ENCODE measurements at regions not wholly inside any gene's neighbourhood (a gene's known extent, or its start where the extent isn't known, plus 50 kb on each side); places are given as distances from the start of the nearest gene placed in this dataset.

DNA sequence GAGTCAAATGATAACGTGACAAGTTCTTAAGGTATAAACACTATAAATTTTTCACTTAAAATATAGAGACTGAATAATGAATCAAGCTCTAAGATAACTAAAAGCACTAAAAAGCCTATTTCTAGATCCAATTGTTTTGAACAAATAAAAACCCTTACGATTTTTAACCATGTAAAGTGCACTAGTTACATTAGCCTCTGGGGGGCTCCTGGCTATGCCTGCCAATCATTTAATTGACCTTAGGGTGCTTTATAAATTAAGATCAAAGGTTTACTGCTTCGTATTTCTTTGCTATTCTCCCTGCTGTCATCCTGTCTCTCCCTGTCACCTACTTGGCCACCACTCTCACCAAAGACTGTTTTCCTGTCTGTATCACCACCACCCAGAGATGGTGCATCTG, 133.4 kb downstream of the ESM1 start:
- H3K4me3 Mint-ChIP-seq = no peak overlapping the region
- H3K27ac Mint-ChIP-seq = no peak overlapping the region
- H3K27me3 Mint-ChIP-seq (ENCODE audit: low read depth) = peaks cover 24% of the 10 kb centered on the region
- no peak for DNase-seq (ENCODE audit: low spot score)
- no peaks in the 10 kb centered on the region for H3K4me1 Mint-ChIP-seq (ENCODE audit: low read depth)
- H3K9me3 Mint-ChIP-seq = peaks cover 2% of the 10 kb centered on the region
- no peaks in the 10 kb centered on the region for H3K36me3 Mint-ChIP-seq (ENCODE audit: low read depth)

DNA sequence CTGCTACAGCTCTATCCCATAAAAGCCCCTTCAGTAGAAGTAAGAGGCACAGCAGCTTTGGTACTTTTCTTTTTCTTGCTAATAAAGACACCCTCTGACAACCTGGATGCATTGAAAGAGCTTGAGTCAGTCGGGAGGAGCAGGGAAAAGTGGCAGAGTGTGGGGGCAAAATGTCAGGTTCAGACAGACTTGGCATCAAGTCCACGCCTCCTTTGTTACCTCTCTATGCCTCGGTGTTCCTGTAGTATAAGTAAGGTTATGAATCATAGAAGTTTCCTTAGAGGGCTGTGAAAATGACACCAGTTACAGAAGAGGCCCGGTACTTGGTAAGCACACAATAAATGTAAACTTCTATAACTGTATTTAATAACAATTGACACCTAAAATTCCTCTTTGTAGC, 133.9 kb downstream of the ESM1 start:
- Mint-ChIP-seq H3K4me1 (ENCODE audit: low read depth) (no peaks in the 10 kb centered on the region), H3K27ac (no peak overlapping the region), H3K4me3 (no peak overlapping the region), H3K9me3 (no peaks in the 10 kb centered on the region), H3K27me3 (ENCODE audit: low read depth) (peaks cover 24% of the 10 kb centered on the region), H3K36me3 (ENCODE audit: low read depth) (no peaks in the 10 kb centered on the region)
- no peak for DNase-seq (ENCODE audit: low spot score)

DNA sequence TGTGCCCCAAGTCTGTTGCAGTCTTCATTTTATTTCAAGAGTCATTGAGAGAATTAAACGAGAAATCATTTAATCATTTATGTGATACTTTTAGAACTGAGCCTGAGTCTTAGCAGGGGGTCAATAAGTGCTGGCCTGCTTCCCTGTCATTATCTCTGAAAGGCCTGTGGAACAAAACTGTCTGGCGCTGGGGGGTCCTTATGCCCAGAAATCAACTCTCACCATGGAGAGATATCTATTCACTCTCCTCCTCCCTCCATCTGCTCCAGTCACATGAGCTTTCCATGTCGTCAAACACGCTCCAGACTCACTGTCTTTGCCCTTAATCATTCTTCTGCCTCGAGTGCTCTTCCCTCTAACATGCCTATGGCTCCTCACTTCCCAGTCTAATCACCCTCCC, 136.8 kb downstream of the ESM1 start:
- no peaks in the 10 kb centered on the region for H3K36me3 Mint-ChIP-seq (ENCODE audit: low read depth)
- no peak for DNase-seq (ENCODE audit: low spot score)
- peaks cover 27% of the 10 kb centered on the region for H3K27me3 Mint-ChIP-seq (ENCODE audit: low read depth)
- no peak overlapping the region for H3K27ac Mint-ChIP-seq
- H3K4me3 Mint-ChIP-seq = no peak overlapping the region
- no peaks in the 10 kb centered on the region for H3K9me3 Mint-ChIP-seq
- peaks cover 8% of the 10 kb centered on the region for H3K4me1 Mint-ChIP-seq (ENCODE audit: low read depth)

DNA sequence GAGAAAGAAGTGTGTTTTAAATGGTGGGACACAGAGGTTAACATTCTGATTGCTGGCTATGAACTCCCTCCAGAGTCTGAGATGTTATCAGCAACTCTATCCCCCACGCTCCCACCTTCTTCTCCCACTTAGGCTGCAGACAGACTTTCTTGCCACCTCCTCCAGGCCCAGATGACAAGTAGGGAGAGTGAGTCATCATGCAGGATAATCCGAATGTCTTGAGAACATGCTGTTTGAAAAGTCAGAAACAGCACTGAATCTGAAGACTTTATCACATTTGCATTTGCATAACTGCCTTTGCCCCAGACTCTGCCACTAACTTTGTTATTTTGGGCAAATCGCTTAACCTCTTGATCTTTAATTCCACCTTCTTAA, 139.8 kb downstream of the ESM1 start:
- H3K27me3 Mint-ChIP-seq (ENCODE audit: low read depth) = peaks cover 18% of the 10 kb centered on the region
- H3K4me1 Mint-ChIP-seq (ENCODE audit: low read depth) = peaks cover 11% of the 10 kb centered on the region
- no peaks in the 10 kb centered on the region for H3K36me3 Mint-ChIP-seq (ENCODE audit: low read depth)
- no peak for DNase-seq (ENCODE audit: low spot score)
- no peak overlapping the region for H3K27ac Mint-ChIP-seq
- no peak overlapping the region for H3K4me3 Mint-ChIP-seq
- no peaks in the 10 kb centered on the region for H3K9me3 Mint-ChIP-seq

DNA sequence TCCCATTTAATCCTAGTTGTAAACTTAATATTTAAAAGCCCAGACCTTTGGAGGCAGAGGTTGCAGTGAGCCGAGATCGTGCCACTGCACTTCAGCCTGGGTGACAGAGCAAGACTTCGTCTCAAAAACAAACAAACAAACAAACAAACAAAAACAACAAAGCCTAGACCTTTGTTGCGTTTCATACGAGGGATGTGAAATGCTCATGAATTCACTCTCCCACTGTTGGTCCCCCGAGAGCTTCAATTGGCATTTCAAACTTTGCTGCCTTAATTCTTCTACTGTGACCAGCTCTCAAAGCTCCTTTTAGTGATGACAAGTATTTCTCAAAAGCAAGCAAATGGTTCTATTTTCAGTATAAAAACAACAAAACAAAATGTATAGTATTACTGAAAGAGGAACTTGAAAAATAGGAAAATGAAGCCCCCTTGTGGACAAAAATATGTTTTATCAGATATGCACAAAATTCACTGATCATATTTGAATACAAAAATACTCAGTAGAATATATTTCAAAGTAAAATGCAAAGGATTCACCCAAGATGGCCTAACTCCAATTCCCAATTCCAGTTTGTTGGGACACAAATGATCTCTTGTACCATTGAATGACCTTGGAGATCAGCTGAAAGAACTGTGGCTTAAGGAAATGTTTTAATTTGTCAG, 140.4 kb downstream of the ESM1 start:
- no peaks in the 10 kb centered on the region for H3K9me3 Mint-ChIP-seq
- DNase-seq (ENCODE audit: low spot score) = no peak
- peaks cover 14% of the 10 kb centered on the region for H3K27me3 Mint-ChIP-seq (ENCODE audit: low read depth)
- no peaks in the 10 kb centered on the region for H3K36me3 Mint-ChIP-seq (ENCODE audit: low read depth)
- peak overlapping the region; percentile 21 for H3K4me3 Mint-ChIP-seq
- peaks cover 11% of the 10 kb centered on the region for H3K4me1 Mint-ChIP-seq (ENCODE audit: low read depth)
- H3K27ac Mint-ChIP-seq = no peak overlapping the region

DNA sequence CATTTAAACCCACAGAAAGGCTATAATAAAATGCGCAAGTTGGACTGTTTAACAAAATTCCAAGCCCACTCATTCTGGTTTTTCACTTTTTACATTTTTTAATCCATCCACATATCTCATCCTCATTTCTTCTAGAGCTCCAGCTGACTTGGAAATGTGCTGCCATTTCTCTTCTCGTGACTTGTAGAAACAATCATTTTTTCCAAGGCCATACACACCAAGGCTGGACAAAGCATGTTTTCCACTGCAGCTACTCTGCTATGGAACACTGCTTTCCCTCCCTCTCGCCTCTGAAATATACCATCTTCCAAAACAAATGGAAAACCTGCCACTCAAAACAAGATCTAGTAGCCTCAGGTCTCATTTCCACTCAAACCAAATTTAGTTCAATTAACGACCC, 141.1 kb downstream of the ESM1 start:
- DNase-seq (ENCODE audit: low spot score) = no peak
- H3K4me1 Mint-ChIP-seq (ENCODE audit: low read depth) = peaks cover 13% of the 10 kb centered on the region
- H3K36me3 Mint-ChIP-seq (ENCODE audit: low read depth) = no peaks in the 10 kb centered on the region
- no peaks in the 10 kb centered on the region for H3K9me3 Mint-ChIP-seq
- no peak overlapping the region for H3K4me3 Mint-ChIP-seq
- peaks cover 14% of the 10 kb centered on the region for H3K27me3 Mint-ChIP-seq (ENCODE audit: low read depth)
- no peak overlapping the region for H3K27ac Mint-ChIP-seq

DNA sequence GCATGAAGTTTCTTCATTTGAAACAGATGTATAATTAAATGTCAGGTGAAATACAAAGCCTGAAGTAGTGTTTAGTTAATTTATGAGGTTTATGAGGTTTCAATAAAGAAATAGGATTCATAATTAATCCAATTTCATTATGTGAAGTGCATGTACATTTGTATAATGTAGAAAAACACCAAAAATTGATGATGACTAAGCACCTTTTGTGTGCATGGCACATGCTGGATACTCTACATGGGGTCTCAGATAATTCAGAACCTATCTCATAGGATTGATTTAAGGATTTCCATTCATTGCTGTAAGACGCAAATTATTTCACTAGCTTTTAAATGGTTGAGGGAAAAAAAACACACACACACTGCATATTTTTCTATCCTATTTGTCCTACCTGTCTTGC, 143.9 kb downstream of the ESM1 start:
- DNase-seq (ENCODE audit: low spot score) = no peak
- no peaks in the 10 kb centered on the region for H3K36me3 Mint-ChIP-seq (ENCODE audit: low read depth)
- H3K4me3 Mint-ChIP-seq = no peak overlapping the region
- H3K9me3 Mint-ChIP-seq = no peaks in the 10 kb centered on the region
- peaks cover 13% of the 10 kb centered on the region for H3K4me1 Mint-ChIP-seq (ENCODE audit: low read depth)
- peaks cover 22% of the 10 kb centered on the region for H3K27me3 Mint-ChIP-seq (ENCODE audit: low read depth)
- H3K27ac Mint-ChIP-seq = no peak overlapping the region

DNA sequence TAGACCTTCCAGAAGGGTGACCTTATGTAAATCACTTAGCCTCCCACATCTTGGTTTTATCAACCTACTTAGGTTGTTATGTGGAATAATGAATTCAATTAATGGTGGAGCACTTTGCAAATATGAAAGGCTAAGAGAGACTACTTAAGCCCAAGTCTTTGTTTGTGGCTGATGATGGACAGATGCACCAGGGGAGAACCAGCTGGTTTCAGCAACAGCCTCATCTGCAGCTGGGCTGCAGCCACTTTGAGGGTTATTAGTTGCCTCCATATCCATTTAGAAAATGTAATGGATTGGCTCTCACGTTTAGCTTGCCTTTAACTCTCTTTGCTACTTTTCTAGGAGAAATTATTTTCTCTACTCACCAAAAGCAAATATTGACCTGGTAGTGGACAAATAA, 146.6 kb downstream of the ESM1 start:
- Mint-ChIP-seq H3K9me3 (no peaks in the 10 kb centered on the region), H3K27me3 (ENCODE audit: low read depth) (peaks cover 15% of the 10 kb centered on the region), H3K4me1 (ENCODE audit: low read depth) (peaks cover 8% of the 10 kb centered on the region), H3K4me3 (no peak overlapping the region), H3K36me3 (ENCODE audit: low read depth) (no peaks in the 10 kb centered on the region), H3K27ac (no peak overlapping the region)
- DNase-seq (ENCODE audit: low spot score) = no peak

DNA sequence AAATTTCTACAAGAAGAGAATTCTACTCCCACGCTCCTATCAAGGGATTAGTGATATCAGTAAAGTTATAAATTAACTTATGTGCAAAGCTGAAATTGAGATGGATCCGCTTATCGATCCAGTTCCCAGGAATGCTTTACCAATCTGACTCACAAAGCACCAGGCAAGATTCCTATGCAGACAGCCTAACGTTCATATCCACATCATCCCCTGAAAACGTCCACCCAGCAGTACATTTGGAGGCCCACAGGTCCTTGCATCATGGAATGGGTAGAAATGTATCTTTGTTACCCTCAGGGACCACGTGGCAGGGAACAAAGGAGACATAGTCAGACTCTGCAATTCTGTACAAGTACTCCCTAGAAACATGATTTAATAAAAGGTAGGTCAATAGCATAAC, 147.4 kb downstream of the ESM1 start:
- no peak for DNase-seq (ENCODE audit: low spot score)
- H3K4me1 Mint-ChIP-seq (ENCODE audit: low read depth) = peaks cover 9% of the 10 kb centered on the region
- peaks cover 15% of the 10 kb centered on the region for H3K27me3 Mint-ChIP-seq (ENCODE audit: low read depth)
- H3K27ac Mint-ChIP-seq = no peak overlapping the region
- H3K9me3 Mint-ChIP-seq = no peaks in the 10 kb centered on the region
- H3K4me3 Mint-ChIP-seq = no peak overlapping the region
- H3K36me3 Mint-ChIP-seq (ENCODE audit: low read depth) = no peaks in the 10 kb centered on the region

DNA sequence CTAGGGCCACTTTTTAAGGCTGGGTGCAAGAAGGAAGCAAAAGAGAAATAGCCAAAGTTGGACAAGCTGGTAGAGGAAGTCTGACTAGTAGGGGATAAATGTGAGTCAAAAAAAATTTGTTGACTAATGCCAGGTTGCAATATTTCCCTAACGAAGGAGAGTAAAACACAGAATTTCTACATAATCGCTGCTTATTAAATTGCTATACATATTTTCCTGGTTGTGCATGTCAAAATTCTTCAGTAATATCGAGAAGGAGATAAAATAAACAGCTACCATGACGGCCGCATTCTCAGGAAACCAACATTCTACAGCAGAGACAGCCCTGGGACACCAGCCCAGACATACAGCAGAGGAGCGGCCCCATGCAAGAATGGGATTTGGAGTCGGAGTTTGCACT, 148.3 kb downstream of the ESM1 start:
- peaks cover 6% of the 10 kb centered on the region for H3K4me1 Mint-ChIP-seq (ENCODE audit: low read depth)
- no peak overlapping the region for H3K27ac Mint-ChIP-seq
- DNase-seq (ENCODE audit: low spot score) = no peak
- H3K36me3 Mint-ChIP-seq (ENCODE audit: low read depth) = no peaks in the 10 kb centered on the region
- no peaks in the 10 kb centered on the region for H3K9me3 Mint-ChIP-seq
- peaks cover 15% of the 10 kb centered on the region for H3K27me3 Mint-ChIP-seq (ENCODE audit: low read depth)
- no peak overlapping the region for H3K4me3 Mint-ChIP-seq

DNA sequence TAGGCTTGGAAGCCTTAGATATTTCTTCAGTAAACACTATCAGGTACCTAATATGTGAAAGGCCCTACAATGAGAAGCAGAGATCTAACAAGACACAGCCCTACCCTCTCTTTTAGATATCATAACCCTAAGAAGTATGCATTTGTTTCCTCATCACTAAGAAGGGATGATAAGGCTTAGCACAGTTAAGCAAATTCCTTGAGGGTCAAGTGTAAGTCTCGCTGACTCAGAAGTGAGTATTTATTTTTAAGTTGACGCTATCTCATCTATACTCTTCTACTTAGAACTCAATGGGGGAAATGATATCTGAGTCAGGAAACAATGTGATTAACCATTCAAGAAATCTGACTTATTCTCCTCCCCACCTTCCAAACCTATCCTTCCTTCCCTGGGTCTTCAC, 149.7 kb downstream of the ESM1 start:
- Mint-ChIP-seq H3K4me1 (ENCODE audit: low read depth) (peaks cover 8% of the 10 kb centered on the region), H3K4me3 (no peak overlapping the region)
- DNase-seq (ENCODE audit: low spot score) = no peak

DNA sequence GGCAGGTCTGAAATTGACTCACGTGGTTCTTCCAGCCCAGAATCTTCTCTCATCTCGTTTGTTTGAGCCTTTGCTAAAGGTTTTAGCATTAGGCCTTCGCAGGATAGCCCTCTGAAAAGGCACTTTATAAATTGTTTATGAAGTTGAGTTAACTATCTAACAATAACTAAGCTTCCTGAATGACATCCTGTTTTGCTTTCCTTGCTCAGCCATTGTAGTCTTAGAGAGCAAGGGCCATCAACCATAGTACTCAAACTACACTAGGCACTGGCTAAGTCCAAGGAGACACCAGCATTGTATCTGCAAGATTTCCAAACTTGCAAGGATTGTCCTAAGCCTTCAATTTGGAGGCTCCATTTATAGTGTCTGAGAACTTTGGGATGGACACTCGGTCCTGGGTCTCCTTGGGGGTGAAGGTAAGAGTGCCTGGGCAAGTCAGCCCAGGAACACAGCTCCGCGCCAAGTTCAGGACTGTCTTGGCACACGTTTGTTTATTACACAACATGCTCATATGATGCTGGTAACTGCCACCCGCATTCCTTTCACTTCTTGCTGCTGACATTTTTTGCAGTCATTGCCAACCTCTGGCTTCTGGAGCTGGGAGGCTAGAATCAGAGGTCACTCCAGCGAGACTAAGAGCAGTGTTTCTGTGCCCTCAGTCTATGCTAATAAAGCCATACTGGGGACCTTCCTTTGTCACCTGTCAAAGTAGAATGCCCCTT, 151.1 kb downstream of the ESM1 start:
- Mint-ChIP-seq H3K27me3 (ENCODE audit: low read depth) (peaks cover 32% of the 10 kb centered on the region), H3K36me3 (ENCODE audit: low read depth) (no peaks in the 10 kb centered on the region), H3K4me1 (ENCODE audit: low read depth) (peaks cover 6% of the 10 kb centered on the region), H3K9me3 (no peaks in the 10 kb centered on the region), H3K27ac (no peak overlapping the region), H3K4me3 (no peak overlapping the region)
- no peak for DNase-seq (ENCODE audit: low spot score)

More for the DNA sequence above, 149.7 kb downstream of the ESM1 start:
- H3K36me3 Mint-ChIP-seq (ENCODE audit: low read depth) = no peaks in the 10 kb centered on the region
- H3K9me3 Mint-ChIP-seq = no peaks in the 10 kb centered on the region
- no peak overlapping the region for H3K27ac Mint-ChIP-seq
- peaks cover 23% of the 10 kb centered on the region for H3K27me3 Mint-ChIP-seq (ENCODE audit: low read depth)

DNA sequence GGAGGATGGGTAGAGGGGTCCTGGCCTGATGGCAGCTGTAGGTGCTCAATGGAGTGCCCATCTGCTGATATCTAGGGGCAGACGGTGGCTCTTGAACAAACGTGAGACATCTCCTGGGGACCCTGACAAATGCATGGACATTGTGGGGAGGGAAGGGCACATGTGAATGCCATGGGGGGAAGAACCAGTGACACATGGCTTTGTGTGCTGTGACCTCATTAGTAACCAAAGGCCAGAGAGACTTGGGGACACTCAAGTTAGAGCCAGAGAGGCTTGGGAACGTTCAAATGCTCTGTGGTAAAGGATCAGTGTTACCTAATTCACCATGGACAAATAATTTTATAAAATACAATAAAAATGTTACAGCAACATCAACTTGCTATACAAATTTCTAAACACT, 151.8 kb downstream of the ESM1 start:
- DNase-seq (ENCODE audit: low spot score) = no peak
- H3K36me3 Mint-ChIP-seq (ENCODE audit: low read depth) = no peaks in the 10 kb centered on the region
- H3K4me3 Mint-ChIP-seq = no peak overlapping the region
- H3K27me3 Mint-ChIP-seq (ENCODE audit: low read depth) = peaks cover 37% of the 10 kb centered on the region
- H3K27ac Mint-ChIP-seq = no peak overlapping the region
- peaks cover 6% of the 10 kb centered on the region for H3K4me1 Mint-ChIP-seq (ENCODE audit: low read depth)
- no peaks in the 10 kb centered on the region for H3K9me3 Mint-ChIP-seq

DNA sequence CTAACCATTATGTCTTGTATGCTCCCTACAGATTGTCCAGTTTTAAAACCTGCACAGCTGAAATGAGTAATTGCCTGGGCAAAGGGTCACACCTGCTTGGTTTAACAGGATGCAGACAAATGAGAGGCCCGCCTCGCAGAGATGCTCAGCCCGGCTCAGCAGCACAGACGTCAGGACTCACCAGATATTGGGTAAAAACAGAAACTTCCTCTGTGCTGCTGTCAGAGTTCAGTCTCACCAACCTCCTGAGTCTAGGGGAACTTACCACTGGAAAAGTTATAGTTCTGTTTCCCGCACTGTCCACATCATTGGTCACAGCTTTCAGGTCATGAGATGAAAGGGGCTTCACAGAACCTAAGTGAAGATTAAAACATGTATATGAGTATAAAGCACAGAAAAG, 152.5 kb downstream of the ESM1 start:
- Mint-ChIP-seq H3K27me3 (ENCODE audit: low read depth) (peaks cover 34% of the 10 kb centered on the region), H3K36me3 (ENCODE audit: low read depth) (no peaks in the 10 kb centered on the region), H3K27ac (no peak overlapping the region), H3K4me1 (ENCODE audit: low read depth) (peaks cover 6% of the 10 kb centered on the region), H3K4me3 (no peak overlapping the region), H3K9me3 (no peaks in the 10 kb centered on the region)
- DNase-seq (ENCODE audit: low spot score) = no peak

DNA sequence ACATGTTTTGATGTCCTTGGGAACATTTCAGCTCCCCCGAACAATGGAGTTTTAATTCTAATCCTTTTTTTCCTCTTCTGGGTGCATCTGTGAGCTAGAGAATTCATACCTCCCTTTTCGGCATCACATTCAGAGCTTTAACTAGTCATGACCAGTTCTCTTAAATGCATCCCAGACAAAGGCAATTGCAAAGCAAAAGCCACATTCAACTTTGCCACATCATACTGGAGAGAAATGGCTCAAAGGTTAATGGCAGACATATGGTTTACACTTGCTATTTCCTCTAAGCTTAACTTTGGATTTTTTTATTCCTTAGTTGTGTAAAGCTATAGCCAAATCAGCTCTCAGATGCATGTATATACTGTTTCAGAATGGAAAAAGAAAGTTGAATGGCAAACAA, 153.3 kb downstream of the ESM1 start:
- no peak overlapping the region for H3K27ac Mint-ChIP-seq
- DNase-seq (ENCODE audit: low spot score) = no peak
- no peak overlapping the region for H3K4me3 Mint-ChIP-seq
- H3K36me3 Mint-ChIP-seq (ENCODE audit: low read depth) = no peaks in the 10 kb centered on the region
- peaks cover 6% of the 10 kb centered on the region for H3K4me1 Mint-ChIP-seq (ENCODE audit: low read depth)
- no peaks in the 10 kb centered on the region for H3K9me3 Mint-ChIP-seq
- H3K27me3 Mint-ChIP-seq (ENCODE audit: low read depth) = peaks cover 36% of the 10 kb centered on the region

Measured in T-helper 2 cell treated with Interferon-gamma antibody and Interleukin-4, amounts not matched to agents 5 μg/mL and 100 μg/mL, for 36 hours (primary cell).